Activated CD8-positive, alpha-beta memory T cell treated with anti-CD3 and anti-CD28 coated beads, Interleukin-2, amount 10 ng/mL, durations not matched to agents 7 days and 5 days (primary cell): ENCODE measurements at regions not wholly inside any gene's neighbourhood (a gene's known extent, or its start where the extent isn't known, plus 50 kb on each side); places are given as distances from the start of the nearest gene placed in this dataset.

Source experiments
- ATAC-seq: fragments of 150-1000 bp; cut with Tn5 transposase; one replicate; pipeline ENCODE4 v1.10.0; 2021; ENCODE audit warnings: moderate library complexity
- CTCF ChIA-PET: fragments of 350-600 bp; sonication (Branson Sonifier 250); formaldehyde crosslinking; loops from one replicate; lab custom pipeline; 2021; ENCODE audit warnings: antibody characterized with exemption; lab: Charles Lee
- DNase-seq: peaks from one replicate; pipeline ENCODE4 v3.0.0-alpha.2; 2020
- H3K27ac Mint-ChIP-seq: one replicate; pipeline ENCODE4 v1.8.0; 2021; ENCODE audit warnings: mild to moderate bottlenecking, mixed read lengths
- H3K27me3 Mint-ChIP-seq: one replicate; pipeline ENCODE4 v1.8.0; 2021; ENCODE audit warnings: mixed read lengths
- H3K36me3 Mint-ChIP-seq: one replicate; pipeline ENCODE4 v1.8.0; 2021; ENCODE audit warnings: mild to moderate bottlenecking, mixed read lengths
- H3K4me1 Mint-ChIP-seq: one replicate; pipeline ENCODE4 v1.8.0; 2021; ENCODE audit warnings: mixed read lengths
- H3K4me3 Mint-ChIP-seq: one replicate; pipeline ENCODE4 v1.8.0; 2021; ENCODE audit warnings: mild to moderate bottlenecking, moderate library complexity, mixed read lengths
- H3K9me3 Mint-ChIP-seq: one replicate; pipeline ENCODE4 v1.8.0; 2022; ENCODE audit warnings: low read depth, mixed read lengths

DNA sequence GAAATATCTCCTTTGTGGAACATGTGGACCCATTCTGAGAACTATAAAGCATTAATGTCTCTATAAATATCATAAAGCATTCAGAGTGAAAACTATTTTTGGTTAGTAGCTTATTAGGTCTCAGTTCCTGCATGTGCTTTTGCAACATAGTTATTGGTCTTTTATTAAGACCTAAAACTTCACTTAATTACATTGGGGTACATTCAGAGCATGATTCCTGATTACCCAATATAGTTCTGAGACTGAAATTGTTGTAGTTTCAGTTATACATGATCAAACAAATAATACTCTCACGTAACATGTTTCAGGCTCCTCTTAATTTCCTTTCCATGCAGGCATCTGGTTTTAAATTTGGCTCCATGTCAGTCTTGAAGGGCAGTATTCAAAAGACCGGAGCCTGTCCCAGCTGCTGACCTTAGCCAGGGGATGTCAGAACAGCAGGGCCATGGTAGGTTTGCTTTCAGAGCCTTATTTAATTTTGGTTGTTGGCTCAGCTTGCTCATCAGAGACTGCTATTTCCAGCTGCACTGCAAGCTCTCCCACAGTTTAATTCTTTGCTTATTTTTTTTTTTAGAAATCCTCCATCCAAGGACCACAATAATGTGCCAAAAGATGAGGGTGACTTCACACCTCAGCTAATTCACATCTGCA is 447.8 kb upstream of the FZD8 start:
- CTCF ChIA-PET: no interaction called here
- no peak overlapping the region for H3K27ac Mint-ChIP-seq
- DNase-seq (no peak), ATAC-seq (no peak)
- no peaks in the 10 kb centered on the region for H3K36me3 Mint-ChIP-seq
- peaks cover 5% of the 10 kb centered on the region for H3K9me3 Mint-ChIP-seq
- H3K4me1 Mint-ChIP-seq: no peaks in the 10 kb centered on the region
- no peaks in the 10 kb centered on the region for H3K27me3 Mint-ChIP-seq
- no peak overlapping the region for H3K4me3 Mint-ChIP-seq

DNA sequence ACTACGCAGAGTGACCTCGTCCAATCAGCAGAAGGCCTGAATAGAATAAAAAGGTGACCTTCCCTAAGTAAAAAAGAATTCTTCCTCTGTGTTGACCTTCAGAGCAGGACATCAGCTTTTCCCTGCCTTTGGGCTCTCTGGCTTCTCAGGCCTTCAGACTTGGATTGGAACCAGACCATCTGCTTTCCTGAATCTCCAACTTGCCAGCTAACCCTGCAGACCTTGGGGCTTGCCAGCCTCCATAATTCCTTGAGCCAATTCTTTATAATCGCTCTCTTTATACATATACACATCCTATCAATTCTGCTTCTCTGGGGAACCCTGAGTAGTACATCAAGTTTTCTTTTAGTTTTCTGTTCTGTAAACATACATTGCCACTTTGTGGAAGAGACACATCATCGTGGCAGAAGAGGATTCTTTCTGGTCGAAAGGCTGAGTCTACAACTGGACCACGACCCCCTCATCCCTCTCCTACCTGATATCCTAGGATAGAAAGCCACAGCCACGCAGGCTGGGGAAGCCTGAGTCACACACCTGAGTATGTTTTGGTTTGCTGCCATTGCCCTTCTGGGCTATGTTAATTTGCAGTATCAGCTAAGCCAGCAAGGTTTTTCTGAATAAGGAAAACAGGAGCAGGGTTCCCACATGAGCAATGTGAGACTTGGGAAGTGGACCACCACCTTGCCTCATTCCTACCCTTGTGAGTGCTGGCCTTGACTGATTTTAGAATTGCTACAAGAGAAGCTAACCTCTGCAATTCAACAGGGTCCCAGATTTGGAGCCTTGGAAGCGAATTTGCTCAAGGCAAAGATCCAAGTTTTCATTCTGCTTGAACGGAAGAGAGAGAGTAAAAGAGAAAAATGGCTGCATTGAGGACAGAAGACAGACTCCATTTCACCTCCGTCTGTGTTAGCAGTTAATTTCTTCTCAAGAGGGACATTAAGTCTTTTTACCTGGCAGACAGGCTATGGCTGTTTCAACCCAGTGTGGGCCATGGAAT is 445.2 kb upstream of the FZD8 start:
- ATAC-seq (no peak), DNase-seq (no peak)
- CTCF ChIA-PET: no interaction called here
- Mint-ChIP-seq H3K36me3 (no peaks in the 10 kb centered on the region), H3K4me3 (no peak overlapping the region), H3K9me3 (peaks cover 5% of the 10 kb centered on the region), H3K4me1 (no peaks in the 10 kb centered on the region), H3K27ac (no peak overlapping the region), H3K27me3 (no peaks in the 10 kb centered on the region)

DNA sequence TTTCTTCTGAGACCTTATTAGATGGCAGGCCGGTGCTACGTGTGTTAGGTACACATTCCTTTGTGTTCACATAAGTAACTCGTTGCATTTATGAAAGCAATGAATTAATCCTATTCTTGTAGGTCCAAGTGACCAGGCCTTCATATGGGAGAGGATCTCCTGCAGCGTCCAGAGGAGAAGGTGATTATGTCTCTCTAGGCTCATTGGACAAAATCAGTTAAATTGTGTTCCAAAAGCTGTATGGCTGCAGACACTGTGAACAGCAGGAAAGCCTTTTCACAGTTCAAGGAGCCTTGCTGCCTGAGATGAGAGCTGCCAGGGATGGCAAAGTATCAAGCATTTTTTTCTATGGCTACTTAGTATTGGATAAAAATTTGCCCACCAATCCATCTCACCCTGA is 433.1 kb upstream of the FZD8 start:
- Mint-ChIP-seq H3K27ac (no peak overlapping the region), H3K4me3 (no peak overlapping the region), H3K27me3 (no peaks in the 10 kb centered on the region), H3K36me3 (no peaks in the 10 kb centered on the region), H3K4me1 (no peaks in the 10 kb centered on the region), H3K9me3 (peaks cover 2% of the 10 kb centered on the region)
- ATAC-seq: no peak
- CTCF ChIA-PET: no interaction called here
- DNase-seq: no peak

DNA sequence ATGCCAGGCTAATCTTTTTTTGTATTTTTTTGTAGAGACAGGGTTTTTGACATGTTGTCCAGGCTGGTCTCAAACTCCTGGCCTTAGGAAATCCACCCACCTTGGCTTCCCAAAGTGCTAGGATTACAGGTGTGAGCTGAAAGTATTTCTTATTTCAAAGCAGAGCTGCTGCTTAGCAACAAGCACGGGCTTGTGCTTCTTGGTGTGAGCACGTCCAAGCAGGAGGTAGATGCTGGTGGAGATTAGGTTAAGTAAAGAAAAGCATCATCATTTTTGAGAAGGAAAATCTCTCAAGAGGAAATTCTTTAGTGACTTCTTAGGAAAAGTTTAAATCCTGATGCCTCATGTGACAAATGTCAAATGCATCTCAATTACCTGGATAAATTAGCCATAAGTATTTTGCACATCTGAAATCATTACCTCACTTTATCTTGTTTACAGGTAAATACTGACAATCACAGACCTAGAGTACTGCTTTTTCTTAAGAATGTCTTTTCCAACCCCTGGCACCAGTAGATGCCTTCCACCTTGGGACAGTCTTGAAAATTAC is 431.8 kb upstream of the FZD8 start:
- no peaks in the 10 kb centered on the region for H3K27me3 Mint-ChIP-seq
- no peak overlapping the region for H3K4me3 Mint-ChIP-seq
- H3K36me3 Mint-ChIP-seq: no peaks in the 10 kb centered on the region
- DNase-seq: no peak
- CTCF ChIA-PET: no interaction called here
- H3K27ac Mint-ChIP-seq: no peak overlapping the region
- H3K9me3 Mint-ChIP-seq: peaks cover 2% of the 10 kb centered on the region
- no peaks in the 10 kb centered on the region for H3K4me1 Mint-ChIP-seq
- ATAC-seq: no peak

DNA sequence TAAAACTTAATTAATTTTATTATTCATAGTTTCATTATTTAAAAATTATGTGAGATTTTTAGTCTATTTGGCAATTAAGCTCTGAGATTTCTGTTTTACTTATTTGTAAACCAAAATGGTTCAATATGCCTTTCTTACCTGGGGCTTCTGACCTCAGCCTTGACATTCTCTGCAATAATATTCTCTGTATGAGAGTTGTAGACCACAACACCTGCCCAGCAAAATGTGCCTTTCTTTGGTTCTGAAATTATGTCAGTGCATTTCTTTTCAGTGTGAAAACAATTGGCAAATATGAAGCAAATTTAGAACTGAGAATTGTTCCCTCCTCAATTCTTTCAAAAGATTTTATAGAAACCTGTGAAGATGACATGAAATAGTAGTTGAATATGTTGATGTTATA is 426.4 kb upstream of the FZD8 start:
- ATAC-seq (no peak), DNase-seq (no peak)
- H3K4me1 Mint-ChIP-seq: no peaks in the 10 kb centered on the region
- no peak overlapping the region for H3K27ac Mint-ChIP-seq
- no peak overlapping the region for H3K4me3 Mint-ChIP-seq
- CTCF ChIA-PET: no interaction called here
- peaks cover 11% of the 10 kb centered on the region for H3K9me3 Mint-ChIP-seq
- no peaks in the 10 kb centered on the region for H3K27me3 Mint-ChIP-seq
- no peaks in the 10 kb centered on the region for H3K36me3 Mint-ChIP-seq

DNA sequence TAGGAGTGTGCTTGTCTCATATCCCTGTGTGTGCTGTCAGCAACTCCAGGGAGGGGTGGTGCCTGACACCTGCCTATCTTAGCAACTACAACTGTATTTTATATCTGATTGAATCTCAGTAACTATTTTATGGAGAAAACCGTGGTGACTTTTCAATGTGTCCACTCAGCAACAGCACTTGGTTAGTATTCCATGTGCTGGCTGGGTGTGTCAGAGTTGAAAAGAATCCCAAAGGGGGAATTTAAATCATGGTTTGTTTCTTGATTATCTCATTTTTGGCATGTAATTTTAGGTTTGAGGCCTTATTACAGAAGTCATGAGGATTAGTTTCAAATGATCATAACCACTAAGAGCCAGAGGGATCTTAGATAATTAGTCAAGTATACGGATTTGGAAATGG is 425.7 kb upstream of the FZD8 start:
- peaks cover 13% of the 10 kb centered on the region for H3K9me3 Mint-ChIP-seq

DNA sequence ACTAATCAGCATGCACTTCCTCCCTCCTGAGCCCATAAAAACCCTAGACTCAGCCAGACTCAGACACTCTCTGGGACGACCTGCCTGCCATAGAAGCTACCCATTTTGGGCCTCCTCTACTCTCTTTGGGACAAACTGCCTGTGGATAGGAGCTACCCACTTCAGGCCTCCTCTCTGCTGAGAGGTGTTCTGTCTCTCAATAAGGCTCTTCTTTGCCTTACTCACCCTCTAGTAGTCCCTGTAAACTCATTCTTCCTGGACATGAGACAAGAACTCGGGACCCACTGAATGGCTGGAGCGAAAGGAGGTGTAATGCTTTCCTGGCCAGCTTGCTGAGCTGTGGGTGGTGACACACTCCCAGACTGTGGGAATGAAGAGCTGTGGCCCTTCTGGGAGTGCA is 424.8 kb upstream of the FZD8 start:
- no peaks in the 10 kb centered on the region for H3K36me3 Mint-ChIP-seq
- H3K27ac Mint-ChIP-seq: no peak overlapping the region
- H3K9me3 Mint-ChIP-seq: peaks cover 14% of the 10 kb centered on the region
- no peaks in the 10 kb centered on the region for H3K4me1 Mint-ChIP-seq
- ATAC-seq (no peak), DNase-seq (no peak)
- H3K27me3 Mint-ChIP-seq: no peaks in the 10 kb centered on the region
- CTCF ChIA-PET: no interaction called here
- H3K4me3 Mint-ChIP-seq: no peak overlapping the region

More for the DNA sequence above, 425.7 kb upstream of the FZD8 start:
- Mint-ChIP-seq H3K36me3 (no peaks in the 10 kb centered on the region), H3K27ac (no peak overlapping the region), H3K4me1 (no peaks in the 10 kb centered on the region), H3K4me3 (no peak overlapping the region), H3K27me3 (no peaks in the 10 kb centered on the region)
- CTCF ChIA-PET: no interaction called here
- no peak for ATAC-seq
- DNase-seq: no peak

DNA sequence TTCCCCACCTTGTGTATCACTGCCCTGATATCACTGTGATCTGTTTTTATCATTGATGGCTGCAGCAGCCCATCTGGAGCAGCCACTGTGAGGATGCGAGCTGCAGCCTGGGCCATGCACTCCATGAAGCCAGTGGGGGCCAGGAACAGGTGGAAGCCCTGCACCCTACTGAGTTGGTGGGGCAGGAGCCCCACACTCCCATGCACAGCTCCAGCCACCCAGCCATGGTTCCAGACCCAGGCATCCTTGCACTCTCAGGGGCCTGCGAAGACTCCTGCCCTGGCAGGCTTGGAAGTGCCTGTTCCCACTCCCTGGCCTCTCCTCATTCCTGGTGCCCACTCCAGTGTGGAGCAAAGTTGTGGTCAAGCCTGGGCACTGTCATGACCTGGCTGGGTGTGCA is 424.0 kb upstream of the FZD8 start:
- Mint-ChIP-seq H3K4me1 (no peaks in the 10 kb centered on the region), H3K36me3 (no peaks in the 10 kb centered on the region), H3K9me3 (peaks cover 12% of the 10 kb centered on the region), H3K27me3 (no peaks in the 10 kb centered on the region), H3K4me3 (no peak overlapping the region), H3K27ac (no peak overlapping the region)
- CTCF ChIA-PET: no interaction called here
- ATAC-seq (no peak), DNase-seq (no peak)

DNA sequence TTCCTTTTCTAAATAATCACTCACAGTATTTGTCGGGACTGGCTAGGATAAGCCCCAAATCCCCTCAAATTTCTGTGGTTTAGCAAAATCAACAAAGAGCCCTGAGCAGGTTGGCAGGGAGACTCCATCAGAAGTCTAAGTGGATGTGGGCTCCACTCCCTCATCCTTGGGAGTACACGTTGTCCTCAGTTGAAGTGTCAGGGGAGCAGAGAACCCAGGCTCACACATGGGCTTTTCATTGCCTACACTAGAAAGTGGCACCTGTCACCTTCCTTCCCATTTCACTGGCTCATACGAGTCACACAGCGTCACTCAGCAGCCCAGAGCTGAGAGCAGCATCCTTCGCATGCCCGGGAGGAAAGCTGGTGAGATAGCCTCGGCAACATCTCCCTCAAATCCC is 421.3 kb upstream of the FZD8 start:
- H3K4me3 Mint-ChIP-seq: no peak overlapping the region
- no peaks in the 10 kb centered on the region for H3K36me3 Mint-ChIP-seq
- no peak overlapping the region for H3K27ac Mint-ChIP-seq
- H3K27me3 Mint-ChIP-seq: no peaks in the 10 kb centered on the region
- CTCF ChIA-PET: no interaction called here
- DNase-seq (no peak), ATAC-seq (no peak)
- peaks cover 12% of the 10 kb centered on the region for H3K9me3 Mint-ChIP-seq
- H3K4me1 Mint-ChIP-seq: no peaks in the 10 kb centered on the region

DNA sequence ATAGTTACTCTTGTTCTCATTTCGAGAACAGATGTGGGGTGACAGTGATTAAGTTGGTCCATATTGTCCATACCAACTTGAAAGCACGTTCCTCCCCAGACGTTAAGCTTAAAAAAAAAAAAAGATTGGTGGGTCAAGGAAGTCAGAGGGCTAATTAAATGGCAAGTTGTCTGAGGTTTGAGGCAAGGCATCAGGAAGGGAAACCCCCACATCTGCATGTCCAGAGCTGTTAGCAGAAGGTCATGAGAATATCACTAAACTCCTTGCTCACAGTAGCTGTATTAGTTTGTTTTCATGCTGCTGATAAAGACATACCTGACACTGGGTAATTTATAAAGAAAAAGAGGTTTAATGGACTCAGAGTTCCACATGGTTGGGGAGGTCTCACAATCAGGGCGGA is 415.6 kb upstream of the FZD8 start:
- no peaks in the 10 kb centered on the region for H3K27me3 Mint-ChIP-seq
- DNase-seq: no peak
- CTCF ChIA-PET: no interaction called here
- no peak overlapping the region for H3K4me3 Mint-ChIP-seq
- peaks cover 7% of the 10 kb centered on the region for H3K9me3 Mint-ChIP-seq
- no peak for ATAC-seq
- no peaks in the 10 kb centered on the region for H3K36me3 Mint-ChIP-seq
- H3K27ac Mint-ChIP-seq: no peak overlapping the region
- H3K4me1 Mint-ChIP-seq: no peaks in the 10 kb centered on the region

DNA sequence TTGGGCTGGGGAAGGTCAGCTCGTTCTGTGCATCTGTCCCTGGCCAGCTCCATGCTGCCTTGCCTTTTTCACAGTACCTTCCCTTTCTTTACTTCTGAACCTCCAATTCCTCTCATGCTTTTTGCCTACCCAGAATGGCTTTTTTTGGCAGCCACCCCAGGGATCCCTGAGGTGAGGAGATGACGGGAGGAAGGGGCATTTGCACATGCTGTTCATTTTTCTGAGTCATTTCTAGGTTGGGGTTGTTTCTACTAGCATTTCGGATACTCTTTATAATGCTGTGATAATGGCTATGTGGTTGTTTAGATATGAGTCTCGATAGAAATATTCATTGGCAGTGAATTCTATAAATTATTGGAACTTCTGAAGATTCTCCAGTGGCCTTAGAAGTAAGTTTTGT is 415.1 kb upstream of the FZD8 start:
- no peaks in the 10 kb centered on the region for H3K4me1 Mint-ChIP-seq
- DNase-seq: no peak
- no peak overlapping the region for H3K4me3 Mint-ChIP-seq
- no peak overlapping the region for H3K27ac Mint-ChIP-seq
- peaks cover 6% of the 10 kb centered on the region for H3K9me3 Mint-ChIP-seq
- CTCF ChIA-PET: no interaction called here
- no peak for ATAC-seq
- no peaks in the 10 kb centered on the region for H3K27me3 Mint-ChIP-seq
- H3K36me3 Mint-ChIP-seq: no peaks in the 10 kb centered on the region

DNA sequence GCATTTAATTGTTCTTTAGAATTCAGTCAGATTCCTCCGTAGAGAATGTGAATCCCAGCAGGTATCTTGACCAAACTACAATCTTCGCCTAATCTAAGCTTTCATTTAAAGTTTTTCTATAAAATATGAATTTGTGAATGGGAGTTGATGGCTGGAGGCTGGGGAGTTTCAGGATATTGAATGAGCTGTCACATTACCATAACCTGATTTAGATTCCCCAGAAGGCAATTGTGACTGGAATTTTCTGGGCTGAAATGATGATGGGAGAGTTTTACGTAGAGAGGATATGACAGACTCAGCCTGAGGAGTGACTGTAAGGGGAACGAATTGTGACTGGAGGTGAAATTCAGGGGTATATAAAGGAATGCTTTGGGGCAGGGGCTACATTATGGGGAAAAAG is 411.7 kb upstream of the FZD8 start:
- Mint-ChIP-seq H3K27ac (no peak overlapping the region), H3K4me3 (no peak overlapping the region), H3K36me3 (no peaks in the 10 kb centered on the region), H3K9me3 (peaks cover 6% of the 10 kb centered on the region), H3K4me1 (no peaks in the 10 kb centered on the region), H3K27me3 (no peaks in the 10 kb centered on the region)
- no peak for DNase-seq
- CTCF ChIA-PET: no interaction called here
- ATAC-seq: no peak

DNA sequence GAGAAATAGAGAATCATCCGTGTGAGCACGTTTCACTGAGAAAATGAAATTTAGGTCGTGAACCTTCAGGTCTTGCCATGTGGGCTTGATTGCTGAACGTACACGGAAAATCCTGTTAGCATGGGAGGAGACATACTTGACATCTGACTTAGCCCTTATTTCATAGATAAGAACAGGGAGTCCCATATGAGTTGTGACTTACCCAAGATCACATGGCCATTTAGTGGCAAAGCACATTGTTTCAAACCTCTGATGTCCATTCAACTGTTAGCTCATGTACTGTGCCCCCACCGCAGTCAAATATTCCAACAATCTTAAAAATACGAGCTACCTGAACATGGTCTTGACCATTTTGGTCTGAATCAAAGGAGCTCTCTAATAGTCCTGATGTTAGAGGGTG is 411.2 kb upstream of the FZD8 start:
- H3K4me3 Mint-ChIP-seq: no peak overlapping the region
- H3K9me3 Mint-ChIP-seq: peaks cover 6% of the 10 kb centered on the region
- ATAC-seq (no peak), DNase-seq (no peak)
- no peak overlapping the region for H3K27ac Mint-ChIP-seq
- CTCF ChIA-PET: no interaction called here
- H3K4me1 Mint-ChIP-seq: no peaks in the 10 kb centered on the region
- no peaks in the 10 kb centered on the region for H3K27me3 Mint-ChIP-seq
- no peaks in the 10 kb centered on the region for H3K36me3 Mint-ChIP-seq

DNA sequence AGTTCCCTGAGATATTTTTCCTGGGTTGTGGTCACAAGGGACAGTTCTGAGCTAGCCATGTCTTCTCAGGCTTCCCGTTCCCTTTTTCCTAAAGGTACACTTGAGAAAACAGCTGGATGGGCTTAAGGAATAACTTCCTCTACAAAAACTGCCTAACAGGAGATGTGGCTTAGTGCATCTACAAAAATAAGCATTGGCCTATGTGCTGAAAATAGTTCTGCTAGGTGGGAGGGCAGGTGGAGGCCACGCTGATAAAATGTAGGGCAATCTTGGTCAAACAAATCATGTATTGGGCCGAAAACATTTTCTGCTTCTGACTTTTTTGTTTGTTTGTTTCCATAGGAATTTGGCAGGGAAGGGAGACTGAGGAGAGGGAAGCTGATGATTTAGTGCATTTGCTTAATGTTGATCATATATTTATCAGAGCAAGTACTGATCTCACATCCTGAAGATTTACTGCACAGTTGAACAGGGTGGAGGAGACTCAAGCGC is 409.4 kb upstream of the FZD8 start:
- CTCF ChIA-PET: no interaction called here
- ATAC-seq (no peak), DNase-seq (no peak)
- H3K36me3 Mint-ChIP-seq: no peaks in the 10 kb centered on the region
- no peaks in the 10 kb centered on the region for H3K27me3 Mint-ChIP-seq
- no peak overlapping the region for H3K27ac Mint-ChIP-seq
- no peak overlapping the region for H3K4me3 Mint-ChIP-seq
- no peaks in the 10 kb centered on the region for H3K4me1 Mint-ChIP-seq
- H3K9me3 Mint-ChIP-seq: peaks cover 6% of the 10 kb centered on the region
